ENCODE measurements at regions not wholly inside any gene's neighbourhood (a gene's known extent, or its start where the extent isn't known, plus 50 kb on each side); places are given as distances from the start of the nearest gene placed in this dataset.

DNA sequence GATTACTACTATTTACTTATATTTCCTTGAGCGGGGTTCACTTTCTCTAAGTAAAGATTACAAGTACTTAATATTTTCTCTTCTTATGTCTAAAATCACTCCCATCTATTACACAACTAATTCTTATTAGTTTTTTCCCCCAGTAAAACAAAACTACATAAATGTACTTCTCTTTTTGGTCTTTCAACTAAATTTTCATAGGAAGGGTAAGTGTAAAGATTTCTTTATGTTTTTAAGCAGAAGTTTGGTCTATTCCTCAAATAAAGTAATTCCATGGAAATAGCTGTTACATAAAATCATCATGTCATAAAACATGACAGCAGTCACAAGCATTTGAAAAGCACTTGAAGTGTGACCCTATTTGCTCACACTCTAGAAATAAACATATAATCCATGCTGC, 249.0 kb downstream of the ZEB2 start:
- DNase-seq (ENCODE audit: low read depth): no peak
- no peak overlapping the region for H3K4me3 ChIP-seq (ENCODE audit: low read length)
- TF ChIP-seq, protein P1, sequence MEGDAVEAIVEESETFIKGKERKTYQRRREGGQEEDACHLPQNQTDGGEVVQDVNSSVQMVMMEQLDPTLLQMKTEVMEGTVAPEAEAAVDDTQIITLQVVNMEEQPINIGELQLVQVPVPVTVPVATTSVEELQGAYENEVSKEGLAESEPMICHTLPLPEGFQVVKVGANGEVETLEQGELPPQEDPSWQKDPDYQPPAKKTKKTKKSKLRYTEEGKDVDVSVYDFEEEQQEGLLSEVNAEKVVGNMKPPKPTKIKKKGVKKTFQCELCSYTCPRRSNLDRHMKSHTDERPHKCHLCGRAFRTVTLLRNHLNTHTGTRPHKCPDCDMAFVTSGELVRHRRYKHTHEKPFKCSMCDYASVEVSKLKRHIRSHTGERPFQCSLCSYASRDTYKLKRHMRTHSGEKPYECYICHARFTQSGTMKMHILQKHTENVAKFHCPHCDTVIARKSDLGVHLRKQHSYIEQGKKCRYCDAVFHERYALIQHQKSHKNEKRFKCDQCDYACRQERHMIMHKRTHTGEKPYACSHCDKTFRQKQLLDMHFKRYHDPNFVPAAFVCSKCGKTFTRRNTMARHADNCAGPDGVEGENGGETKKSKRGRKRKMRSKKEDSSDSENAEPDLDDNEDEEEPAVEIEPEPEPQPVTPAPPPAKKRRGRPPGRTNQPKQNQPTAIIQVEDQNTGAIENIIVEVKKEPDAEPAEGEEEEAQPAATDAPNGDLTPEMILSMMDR (conservative IDR thresholded peaks at IDR 0.05; ENCODE audit: low read length): no peak

DNA sequence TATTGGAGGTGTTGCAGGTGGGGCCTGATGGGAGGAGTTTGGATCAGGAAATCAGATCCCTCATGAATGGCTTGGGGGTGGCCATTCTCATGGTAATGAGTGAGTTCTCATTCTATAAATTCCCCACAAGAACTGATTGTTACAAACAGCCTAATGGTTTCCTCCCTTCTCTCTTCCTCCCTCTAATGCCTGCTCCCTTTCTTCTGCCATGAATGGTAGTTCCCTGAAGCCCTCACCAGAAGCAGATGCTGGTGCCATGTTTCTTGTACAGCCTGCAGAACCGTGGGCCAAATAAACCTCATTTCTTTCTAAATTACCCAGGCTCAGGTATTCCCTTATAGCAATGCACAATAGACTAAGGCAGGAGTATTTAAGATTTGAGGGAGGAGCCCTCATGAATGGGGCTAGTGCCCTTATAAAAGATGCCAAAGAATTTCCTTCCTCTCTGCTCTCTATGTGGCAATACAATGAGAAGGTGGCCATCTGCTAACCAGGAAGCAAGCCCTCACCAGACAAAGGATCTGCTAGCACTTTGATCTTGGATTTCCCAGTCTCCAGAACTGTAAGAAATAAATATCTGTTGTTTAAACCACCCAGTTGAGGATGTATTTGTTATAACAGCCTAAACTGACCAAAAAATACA, 251.8 kb downstream of the ZEB2 start:
- TF ChIP-seq, protein P1 (conservative IDR thresholded peaks at IDR 0.05; ENCODE audit: low read length): no peak
- H3K4me3 ChIP-seq (ENCODE audit: low read length): no peak overlapping the region
- no peak for DNase-seq (ENCODE audit: low read depth)

DNA sequence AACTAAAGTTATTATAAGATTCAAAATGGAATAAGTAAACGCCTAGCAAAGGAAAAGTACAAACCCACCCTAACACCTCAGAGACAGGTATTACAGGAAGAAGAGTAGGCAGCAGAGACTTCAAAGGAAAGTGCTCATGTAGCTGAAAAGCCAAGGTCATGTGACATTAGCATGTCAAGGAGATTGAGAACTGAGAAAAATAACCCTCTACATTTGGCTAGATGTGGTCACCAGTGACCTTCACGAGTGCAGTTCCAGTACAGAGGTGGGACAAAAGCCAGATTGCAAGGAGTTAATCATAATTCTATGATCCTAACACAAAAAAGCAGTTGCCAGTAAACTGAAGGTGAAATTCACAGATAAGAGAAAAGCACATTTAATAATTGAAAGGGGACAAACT, 252.7 kb downstream of the ZEB2 start:
- TF ChIP-seq, protein P1 (conservative IDR thresholded peaks at IDR 0.05; ENCODE audit: low read length): no peak
- no peak for DNase-seq (ENCODE audit: low read depth)
- no peak overlapping the region for H3K4me3 ChIP-seq (ENCODE audit: low read length)

DNA sequence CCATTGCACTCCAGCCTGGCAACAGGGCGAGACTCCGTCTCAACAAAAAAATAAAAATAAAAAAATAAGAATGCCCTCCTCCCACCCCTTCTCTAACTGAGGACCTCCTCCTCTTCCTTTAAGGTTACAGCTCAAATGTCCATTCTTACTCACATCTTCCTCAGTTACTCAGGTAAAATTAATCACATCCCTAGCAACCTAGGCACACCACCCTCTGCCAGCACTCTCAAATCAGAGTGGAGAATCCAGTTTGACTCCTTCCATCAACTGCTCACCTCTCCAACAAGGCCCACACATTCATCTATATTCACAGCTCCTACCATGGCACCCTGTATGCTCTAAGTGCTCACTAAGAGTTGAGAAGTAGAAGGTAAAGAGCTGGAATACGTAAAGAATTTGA, 254.3 kb downstream of the ZEB2 start:
- no peak for DNase-seq (ENCODE audit: low read depth)
- TF ChIP-seq, protein P1 (conservative IDR thresholded peaks at IDR 0.05; ENCODE audit: low read length): no peak
- H3K4me3 ChIP-seq (ENCODE audit: low read length): no peak overlapping the region

DNA sequence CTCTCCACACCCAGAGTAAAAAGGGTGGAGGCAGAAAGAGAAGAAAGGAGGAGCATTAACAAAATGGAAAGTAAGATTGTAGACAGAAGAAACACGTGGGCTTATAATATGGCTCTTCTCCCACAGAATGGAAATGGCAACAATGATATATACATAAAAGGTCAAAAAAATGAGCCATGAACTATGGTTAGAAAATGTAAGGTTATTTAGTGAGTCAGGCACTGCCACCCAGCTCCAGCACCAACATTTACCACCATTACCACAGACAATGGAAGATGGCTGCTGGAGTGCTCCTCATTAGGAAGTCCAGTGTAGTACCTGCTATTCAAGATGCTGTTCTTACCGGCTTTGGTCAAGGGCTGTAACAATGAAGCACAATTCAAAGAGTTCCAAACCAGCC, 258.0 kb downstream of the ZEB2 start:
- no peak for DNase-seq (ENCODE audit: low read depth)
- TF ChIP-seq, protein P1 (conservative IDR thresholded peaks at IDR 0.05; ENCODE audit: low read length): no peak
- no peak overlapping the region for H3K4me3 ChIP-seq (ENCODE audit: low read length)

DNA sequence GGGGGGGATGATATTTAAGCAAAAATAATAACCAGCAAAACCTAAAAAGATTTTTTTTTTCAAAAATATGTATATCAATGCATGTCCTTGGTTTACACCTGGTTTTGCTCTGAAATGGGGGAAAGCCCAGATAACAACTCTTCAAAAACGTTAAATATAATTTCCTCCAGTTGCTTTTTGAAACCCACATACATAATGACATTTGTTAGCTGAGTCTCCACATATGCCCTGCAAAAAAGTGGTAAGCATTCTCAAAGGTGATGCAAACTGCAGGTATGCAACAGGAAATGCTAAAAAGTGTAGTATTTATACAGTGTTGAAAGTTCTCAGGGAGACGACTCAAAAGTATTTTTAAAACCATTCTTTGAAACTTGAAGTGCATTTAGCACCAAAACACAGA, 258.6 kb downstream of the ZEB2 start:
- TF ChIP-seq, protein P1 (conservative IDR thresholded peaks at IDR 0.05; ENCODE audit: low read length): no peak
- no peak for DNase-seq (ENCODE audit: low read depth)
- H3K4me3 ChIP-seq (ENCODE audit: low read length): no peak overlapping the region

DNA sequence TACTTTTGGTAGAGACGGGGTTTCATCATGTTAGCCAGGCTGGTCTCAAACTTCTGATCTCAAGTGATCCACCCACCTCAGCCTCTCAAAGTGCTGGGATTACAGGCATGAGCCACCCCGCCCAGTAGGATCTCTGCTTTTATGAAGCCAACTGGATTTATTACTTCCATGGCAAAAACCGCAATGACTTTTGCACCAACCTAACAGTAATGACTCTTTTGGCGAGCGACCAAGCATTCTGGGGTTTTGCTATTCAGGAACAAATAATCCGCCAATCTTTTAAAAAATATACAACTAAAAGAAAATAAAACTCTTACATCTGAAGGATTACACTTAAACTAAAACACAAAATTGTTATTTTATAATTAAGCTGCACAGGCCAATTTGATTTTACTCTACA, 260.6 kb downstream of the ZEB2 start:
- no peak for DNase-seq (ENCODE audit: low read depth)
- TF ChIP-seq, protein P1 (conservative IDR thresholded peaks at IDR 0.05; ENCODE audit: low read length): no peak

More for the DNA sequence above, 260.6 kb downstream of the ZEB2 start:
- H3K4me3 ChIP-seq (ENCODE audit: low read length): no peak overlapping the region
